SK-N-SH (cell line): ENCODE measurements at regions not wholly inside any gene's neighbourhood (a gene's known extent, or its start where the extent isn't known, plus 50 kb on each side); places are given as distances from the start of the nearest gene placed in this dataset.

ENCODE experiments used
- EP300 ChIP-seq, 2 experiments: IDR thresholded peaks; 2 replicates each; pipeline versions ENCODE4 v1.4.0 to v1.6.1; 2012; ENCODE audit warnings: borderline replicate concordance in 1 of 2, low read depth in 1 of 2, low read length in 1 of 2
- FOXJ3 ChIP-seq: sonication (generic); formaldehyde crosslinking; IDR thresholded peaks from 2 replicates; pipeline ENCODE4 v1.5.1; 2020; ENCODE audit warnings: mild to moderate bottlenecking, missing genetic modification reagents
- MXI1 ChIP-seq: IDR thresholded peaks from 2 replicates; pipeline ENCODE4 v1.6.1; 2012; ENCODE audit warnings: mild to moderate bottlenecking, low read depth, low read length, improper control_type of control experiment
- RAD21 ChIP-seq: IDR thresholded peaks from 2 replicates; pipeline ENCODE4 v1.6.1; 2012; ENCODE audit warnings: mild to moderate bottlenecking, low read length
- RCOR1 ChIP-seq: fragments of 150-350 bp; IDR thresholded peaks from 2 replicates; pipeline ENCODE4 v1.6.1; 2017; ENCODE audit warnings: antibody characterized with exemption, low read length
- REST ChIP-seq: IDR thresholded peaks from 2 replicates; pipeline ENCODE4 v1.6.1; 2012; ENCODE audit warnings: mild to moderate bottlenecking, low read depth, low read length, moderate library complexity
- TF ChIP-seq, protein P1 (sequence below): fragments of 200-600 bp; sonication (generic); IDR thresholded peaks from 2 replicates; pipeline ENCODE4 v1.6.1; 2017; ENCODE audit warnings: antibody characterized with exemption, mild to moderate bottlenecking, moderate library complexity
- TF ChIP-seq, protein P2 (sequence below): IDR thresholded peaks from 2 replicates; pipeline ENCODE4 v1.4.0; 2012; ENCODE audit warnings: low read depth, borderline replicate concordance

- TF ChIP-seq, protein P1, sequence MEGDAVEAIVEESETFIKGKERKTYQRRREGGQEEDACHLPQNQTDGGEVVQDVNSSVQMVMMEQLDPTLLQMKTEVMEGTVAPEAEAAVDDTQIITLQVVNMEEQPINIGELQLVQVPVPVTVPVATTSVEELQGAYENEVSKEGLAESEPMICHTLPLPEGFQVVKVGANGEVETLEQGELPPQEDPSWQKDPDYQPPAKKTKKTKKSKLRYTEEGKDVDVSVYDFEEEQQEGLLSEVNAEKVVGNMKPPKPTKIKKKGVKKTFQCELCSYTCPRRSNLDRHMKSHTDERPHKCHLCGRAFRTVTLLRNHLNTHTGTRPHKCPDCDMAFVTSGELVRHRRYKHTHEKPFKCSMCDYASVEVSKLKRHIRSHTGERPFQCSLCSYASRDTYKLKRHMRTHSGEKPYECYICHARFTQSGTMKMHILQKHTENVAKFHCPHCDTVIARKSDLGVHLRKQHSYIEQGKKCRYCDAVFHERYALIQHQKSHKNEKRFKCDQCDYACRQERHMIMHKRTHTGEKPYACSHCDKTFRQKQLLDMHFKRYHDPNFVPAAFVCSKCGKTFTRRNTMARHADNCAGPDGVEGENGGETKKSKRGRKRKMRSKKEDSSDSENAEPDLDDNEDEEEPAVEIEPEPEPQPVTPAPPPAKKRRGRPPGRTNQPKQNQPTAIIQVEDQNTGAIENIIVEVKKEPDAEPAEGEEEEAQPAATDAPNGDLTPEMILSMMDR = peak; percentile 52
- TF ChIP-seq FOXJ3 (CRISPR knock-in tag) (no peak), REST (no peak), MXI1 (no peak), EP300 (IDR thresholded peaks at IDR 0.05; ENCODE audit: borderline replicate concordance in 1 of 2, low read depth in 1 of 2, low read length in 1 of 2) (no peak), RCOR1 (no peak), RAD21 (peak; percentile 38; the same call in 1 of the 2 replicates)
- TF ChIP-seq, protein P2, sequence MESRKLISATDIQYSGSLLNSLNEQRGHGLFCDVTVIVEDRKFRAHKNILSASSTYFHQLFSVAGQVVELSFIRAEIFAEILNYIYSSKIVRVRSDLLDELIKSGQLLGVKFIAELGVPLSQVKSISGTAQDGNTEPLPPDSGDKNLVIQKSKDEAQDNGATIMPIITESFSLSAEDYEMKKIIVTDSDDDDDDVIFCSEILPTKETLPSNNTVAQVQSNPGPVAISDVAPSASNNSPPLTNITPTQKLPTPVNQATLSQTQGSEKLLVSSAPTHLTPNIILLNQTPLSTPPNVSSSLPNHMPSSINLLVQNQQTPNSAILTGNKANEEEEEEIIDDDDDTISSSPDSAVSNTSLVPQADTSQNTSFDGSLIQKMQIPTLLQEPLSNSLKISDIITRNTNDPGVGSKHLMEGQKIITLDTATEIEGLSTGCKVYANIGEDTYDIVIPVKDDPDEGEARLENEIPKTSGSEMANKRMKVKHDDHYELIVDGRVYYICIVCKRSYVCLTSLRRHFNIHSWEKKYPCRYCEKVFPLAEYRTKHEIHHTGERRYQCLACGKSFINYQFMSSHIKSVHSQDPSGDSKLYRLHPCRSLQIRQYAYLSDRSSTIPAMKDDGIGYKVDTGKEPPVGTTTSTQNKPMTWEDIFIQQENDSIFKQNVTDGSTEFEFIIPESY = no peak
Measured at GRCh38 chr1:108316545-108316944, 72.7 kb upstream of the NBPF4 start.
